ENCODE measurements at regions not wholly inside any gene's neighbourhood (a gene's known extent, or its start where the extent isn't known, plus 50 kb on each side); places are given as distances from the start of the nearest gene placed in this dataset.

- H2AFZ ChIP-seq (ENCODE audit: low read length), result no peak overlapping the region
Measured at GRCh38 chr12:16095531-16096110, 181.9 kb downstream of the SLC15A5 start.

GRCh38 chr12:16094437-16094836 is 183.0 kb downstream of the SLC15A5 start:
- no peaks in the 10 kb centered on the region for H3K9me3 ChIP-seq (ENCODE audit: low read length)
- no peaks in the 10 kb centered on the region for H3K27me3 ChIP-seq (ENCODE audit: insufficient read depth, low read length)

More at GRCh38 chr12:16095531-16096110, 181.9 kb downstream of the SLC15A5 start:
- TF ChIP-seq EZH2 (IDR thresholded peaks at IDR 0.05; ENCODE audit: borderline replicate concordance, low read length) (no peak), CTCF (IDR thresholded peaks at IDR 0.05; ENCODE audit: low read length) (no peak)
- no peak overlapping the region for H3K27ac ChIP-seq (ENCODE audit: low read depth, low read length, poor library complexity, severe bottlenecking)
- no peaks in the 10 kb centered on the region for H3K9me3 ChIP-seq (ENCODE audit: low read length)
- no peaks in the 10 kb centered on the region for H3K36me3 ChIP-seq (ENCODE audit: insufficient read depth, low read length)
- no peak overlapping the region for H3K9ac ChIP-seq (ENCODE audit: low read length)
- no peaks in the 10 kb centered on the region for H3K79me2 ChIP-seq (ENCODE audit: insufficient read depth, low read length)
- no peaks in the 10 kb centered on the region for H3F3A ChIP-seq (ENCODE audit: insufficient read depth, low read length)
- H3K9me2 ChIP-seq (ENCODE audit: low read depth, low read length), result no peaks in the 10 kb centered on the region
- H3K27me3 ChIP-seq (ENCODE audit: insufficient read depth, low read length), result no peaks in the 10 kb centered on the region
- H3K4me2 ChIP-seq (ENCODE audit: low read length), result no peak overlapping the region
- H3K4me1 ChIP-seq (ENCODE audit: insufficient read depth, low read length, severe bottlenecking), result no peaks in the 10 kb centered on the region
- no peaks in the 10 kb centered on the region for H4K20me1 ChIP-seq (ENCODE audit: insufficient read depth, low read length)
- no peak overlapping the region for H3K4me3 ChIP-seq (ENCODE audit: low read depth, low read length, poor library complexity, severe bottlenecking)

GRCh38 chr12:16093825-16094224 is 182.7 kb downstream of the DERA start:
- no peak overlapping the region for H3K9ac ChIP-seq (ENCODE audit: low read length)
- H3K27ac ChIP-seq (ENCODE audit: low read depth, low read length, poor library complexity, severe bottlenecking), result no peak overlapping the region
- H3K4me3 ChIP-seq (ENCODE audit: low read depth, low read length, poor library complexity, severe bottlenecking), result no peak overlapping the region
- TF ChIP-seq EZH2 (IDR thresholded peaks at IDR 0.05; ENCODE audit: borderline replicate concordance, low read length) (no peak), CTCF (IDR thresholded peaks at IDR 0.05; ENCODE audit: low read length) (no peak)
- no peaks in the 10 kb centered on the region for H3K9me3 ChIP-seq (ENCODE audit: low read length)
- no peak overlapping the region for H2AFZ ChIP-seq (ENCODE audit: low read length)
- no peaks in the 10 kb centered on the region for H3K36me3 ChIP-seq (ENCODE audit: insufficient read depth, low read length)
- no peaks in the 10 kb centered on the region for H3K79me2 ChIP-seq (ENCODE audit: insufficient read depth, low read length)
- no peaks in the 10 kb centered on the region for H3K27me3 ChIP-seq (ENCODE audit: insufficient read depth, low read length)
- no peak overlapping the region for H3K4me2 ChIP-seq (ENCODE audit: low read length)
- H3K4me1 ChIP-seq (ENCODE audit: insufficient read depth, low read length, severe bottlenecking), result no peaks in the 10 kb centered on the region
- H3K9me2 ChIP-seq (ENCODE audit: low read depth, low read length), result no peaks in the 10 kb centered on the region
- H4K20me1 ChIP-seq (ENCODE audit: insufficient read depth, low read length), result no peaks in the 10 kb centered on the region
- no peaks in the 10 kb centered on the region for H3F3A ChIP-seq (ENCODE audit: insufficient read depth, low read length)

More at GRCh38 chr12:16094437-16094836, 183.0 kb downstream of the SLC15A5 start:
- TF ChIP-seq CTCF (IDR thresholded peaks at IDR 0.05; ENCODE audit: low read length), result no peak
- no peak for TF ChIP-seq EZH2 (IDR thresholded peaks at IDR 0.05; ENCODE audit: borderline replicate concordance, low read length)
- no peaks in the 10 kb centered on the region for H3K9me2 ChIP-seq (ENCODE audit: low read depth, low read length)
- no peak overlapping the region for H3K9ac ChIP-seq (ENCODE audit: low read length)
- H3K36me3 ChIP-seq (ENCODE audit: insufficient read depth, low read length), result no peaks in the 10 kb centered on the region
- no peaks in the 10 kb centered on the region for H3K79me2 ChIP-seq (ENCODE audit: insufficient read depth, low read length)
- H3F3A ChIP-seq (ENCODE audit: insufficient read depth, low read length), result no peaks in the 10 kb centered on the region
- H3K4me3 ChIP-seq (ENCODE audit: low read depth, low read length, poor library complexity, severe bottlenecking), result no peak overlapping the region
- no peak overlapping the region for H2AFZ ChIP-seq (ENCODE audit: low read length)
- H4K20me1 ChIP-seq (ENCODE audit: insufficient read depth, low read length), result no peaks in the 10 kb centered on the region
- H3K4me1 ChIP-seq (ENCODE audit: insufficient read depth, low read length, severe bottlenecking), result no peaks in the 10 kb centered on the region
- no peak overlapping the region for H3K4me2 ChIP-seq (ENCODE audit: low read length)
- no peak overlapping the region for H3K27ac ChIP-seq (ENCODE audit: low read depth, low read length, poor library complexity, severe bottlenecking)
